ENCODE measurements at regions not wholly inside any gene's neighbourhood (a gene's known extent, or its start where the extent isn't known, plus 50 kb on each side); places are given as distances from the start of the nearest gene placed in this dataset.
"Not testable (repeated sequence)": the region's sequence is repeated elsewhere in the genome, so short reads cannot be mapped to it uniquely, and the experiment has no call there.

- not testable (repeated sequence) for DNase-seq
Observed at GRCh38 chr2:158866082-158866481, 71.0 kb downstream of the DAPL1 start.

GRCh38 chr2:158867531-158868191 lies 72.5 kb downstream of the DAPL1 start:
- not testable (repeated sequence) for DNase-seq

- DNase-seq: not testable (repeated sequence)
Observed at GRCh38 chr2:158868386-158868785, 73.3 kb downstream of the DAPL1 start.

GRCh38 chr2:158869122-158869521 lies 74.0 kb downstream of the DAPL1 start:
- DNase-seq: not testable (repeated sequence)

GRCh38 chr2:158869609-158870008 lies 74.5 kb downstream of the DAPL1 start:
- not testable (repeated sequence) for DNase-seq

GRCh38 chr2:158878003-158878402 lies 82.9 kb downstream of the DAPL1 start:
- no peak for DNase-seq

GRCh38 chr2:158879229-158879903 lies 84.2 kb downstream of the DAPL1 start:
- no peak for DNase-seq

GRCh38 chr2:158882297-158882696 lies 86.1 kb upstream of the TANC1 start:
- DNase-seq: no peak

- DNase-seq: not testable (repeated sequence)
Observed at GRCh38 chr2:158884552-158884951, 83.9 kb upstream of the TANC1 start.

GRCh38 chr2:158885018-158885678 lies 83.3 kb upstream of the TANC1 start:
- DNase-seq: not testable (repeated sequence)

- not testable (repeated sequence) for DNase-seq
Observed at GRCh38 chr2:158885679-158886050, 82.8 kb upstream of the TANC1 start.

- DNase-seq: no peak
Observed at GRCh38 chr2:158889135-158889853, 79.1 kb upstream of the TANC1 start.

- no peak for DNase-seq
Observed at GRCh38 chr2:158890296-158890905, 78.0 kb upstream of the TANC1 start.

- no peak for DNase-seq
Observed at GRCh38 chr2:158893026-158893425, 75.4 kb upstream of the TANC1 start.

GRCh38 chr2:158893474-158893873 lies 75.0 kb upstream of the TANC1 start:
- DNase-seq: no peak

GRCh38 chr2:158894078-158894477 lies 74.4 kb upstream of the TANC1 start:
- no peak for DNase-seq

GRCh38 chr2:158894572-158894971 lies 73.9 kb upstream of the TANC1 start:
- no peak for DNase-seq

- no peak for DNase-seq
Observed at GRCh38 chr2:158900345-158900744, 68.1 kb upstream of the TANC1 start.

- DNase-seq: no peak
Observed at GRCh38 chr2:158902005-158902398, 66.4 kb upstream of the TANC1 start.

GRCh38 chr2:158903711-158904405 lies 64.6 kb upstream of the TANC1 start:
- no peak for DNase-seq

- no peak for DNase-seq
Observed at GRCh38 chr2:158904627-158905177, 63.7 kb upstream of the TANC1 start.

GRCh38 chr2:158905341-158905740 lies 63.1 kb upstream of the TANC1 start:
- no peak for DNase-seq
